Neural cell (in vitro differentiated cells): ENCODE measurements at regions not wholly inside any gene's neighbourhood (a gene's known extent, or its start where the extent isn't known, plus 50 kb on each side); places are given as distances from the start of the nearest gene placed in this dataset.

Source experiments
- H2AFZ ChIP-seq: fragments of 200-600, 300-800 bp; sonication (generic), shearing (Covaris generic); 2 replicates; pipeline ENCODE4 v1.6.0; 2014; ENCODE audit warnings: low read depth, mild to moderate bottlenecking, antibody characterized with exemption, low read length, moderate library complexity
- H3F3A ChIP-seq: fragments of 200-600 bp; shearing (Covaris generic); 2 replicates; pipeline ENCODE4 v1.6.1; 2016; ENCODE audit warnings: mild to moderate bottlenecking, moderate library complexity, mixed read lengths, antibody characterized with exemption, low read length; ENCODE audit not compliant: insufficient read depth, poor library complexity, severe bottlenecking
- H3K27ac ChIP-seq: fragments of 200-600, 300-800 bp; sonication (generic), shearing (Covaris generic); 2 replicates; pipeline ENCODE4 v1.5.1; 2014; ENCODE audit warnings: mild to moderate bottlenecking, low read length, moderate library complexity
- H3K27me3 ChIP-seq: fragments of 300-800, 200-600 bp; sonication (generic), shearing (Covaris generic); 2 replicates; pipeline ENCODE4 v1.6.0; 2014; ENCODE audit warnings: mild to moderate bottlenecking, low read depth, low read length, moderate library complexity; ENCODE audit not compliant: insufficient read depth
- H3K36me3 ChIP-seq: fragments of 300-800, 200-600 bp; sonication (generic), shearing (Covaris generic); 2 replicates; pipeline ENCODE4 v1.5.1; 2014; ENCODE audit warnings: mild to moderate bottlenecking, antibody characterized with exemption, low read length, moderate library complexity; ENCODE audit not compliant: insufficient read depth
- H3K4me2 ChIP-seq: fragments of 300-800, 200-600 bp; sonication (generic), shearing (Covaris generic); 2 replicates; pipeline ENCODE4 v1.6.0; 2014; ENCODE audit warnings: mild to moderate bottlenecking, low read length
- H3K4me3 ChIP-seq: fragments of 300-800, 200-600 bp; sonication (generic), shearing (Covaris generic); 2 replicates; pipeline ENCODE4 v1.5.1; 2014; ENCODE audit warnings: mild to moderate bottlenecking, low read length, moderate library complexity
- H3K79me2 ChIP-seq: fragments of 200-600 bp; shearing (Covaris generic); replicated peaks from 2 replicates; pipeline ENCODE4 v1.6.0; 2014; ENCODE audit warnings: mild to moderate bottlenecking, low read length, moderate library complexity; ENCODE audit not compliant: insufficient read depth
- H3K9ac ChIP-seq: fragments of 300-800, 200-600 bp; sonication (generic), shearing (Covaris generic); 2 replicates; pipeline ENCODE4 v1.6.1; 2016; ENCODE audit warnings: mild to moderate bottlenecking, low read length, mixed read lengths
- H3K9me2 ChIP-seq: fragments of 200-600 bp; shearing (Covaris generic); 2 replicates; pipeline ENCODE4 v1.6.1; 2016; ENCODE audit warnings: mild to moderate bottlenecking, low read length, mixed read lengths; ENCODE audit not compliant: insufficient read depth
- H3K9me3 ChIP-seq: fragments of 200-600, 300-800 bp; sonication (generic), shearing (Covaris generic); 2 replicates; pipeline ENCODE4 v1.6.1; 2016; ENCODE audit warnings: mild to moderate bottlenecking, mixed run types, low read length, moderate library complexity, mixed read lengths
- H4K20me1 ChIP-seq: fragments of 200-600 bp; shearing (Covaris generic); 2 replicates; pipeline ENCODE4 v1.6.1; 2016; ENCODE audit warnings: mild to moderate bottlenecking, mixed run types; ENCODE audit not compliant: insufficient read depth
- CTCF ChIP-seq: fragments of 450-650 bp; IDR thresholded peaks from 2 replicates; pipeline ENCODE4 v1.5.1; 2014; ENCODE audit warnings: antibody characterized with exemption, mild to moderate bottlenecking, moderate library complexity; ENCODE audit not compliant: poor library complexity, severe bottlenecking
- EP300 ChIP-seq: fragments of 450-650 bp; conservative IDR thresholded peaks from 2 replicates; pipeline ENCODE4 v1.6.1; 2014; ENCODE audit warnings: antibody characterized with exemption, mild to moderate bottlenecking, moderate library complexity; ENCODE audit not compliant: poor library complexity, severe bottlenecking
- EZH2 ChIP-seq: fragments of 200-600, 300-800 bp; shearing (Covaris generic), sonication (generic); IDR thresholded peaks from 2 replicates; pipeline ENCODE4 v1.6.1; 2014; ENCODE audit warnings: antibody characterized with exemption, low read length, borderline replicate concordance, mild to moderate bottlenecking; ENCODE audit not compliant: insufficient read depth, poor library complexity, severe bottlenecking
- MXI1 ChIP-seq: fragments of 450-650 bp; conservative IDR thresholded peaks from 2 replicates; pipeline ENCODE4 v1.6.1; 2014; ENCODE audit warnings: antibody characterized with exemption, mild to moderate bottlenecking; ENCODE audit not compliant: poor library complexity, severe bottlenecking
- POLR2AphosphoS5 ChIP-seq: IDR thresholded peaks from 2 replicates; pipeline ENCODE4 v1.6.1; 2012
- RAD21 ChIP-seq: fragments of 450-650 bp; conservative IDR thresholded peaks from 2 replicates; pipeline ENCODE4 v1.6.1; 2014; ENCODE audit warnings: antibody characterized with exemption, mild to moderate bottlenecking, moderate library complexity
- REST ChIP-seq: IDR thresholded peaks from 2 replicates; pipeline ENCODE4 v1.6.1; 2012; ENCODE audit warnings: borderline replicate concordance
- SMC3 ChIP-seq: fragments of 450-650 bp; conservative IDR thresholded peaks from 2 replicates; pipeline ENCODE4 v1.6.1; 2014; ENCODE audit warnings: antibody characterized with exemption, mild to moderate bottlenecking, moderate library complexity; ENCODE audit not compliant: poor library complexity
- TAF1 ChIP-seq: IDR thresholded peaks from 2 replicates; pipeline ENCODE4 v1.6.1; 2012; ENCODE audit warnings: low read depth

- no peak for TF ChIP-seq TAF1
These were observed 99.9 kb upstream of the IGSF10 start (continued) for GRCh38 chr3:151560738-151561137.

- Histone ChIP-seq H4K20me1 (no peaks in the 10 kb centered on the region), H3K27ac (no peak overlapping the region), H3K36me3 (no peaks in the 10 kb centered on the region), H3K4me3 (no peak overlapping the region), H2AFZ (no peak overlapping the region), H3F3A (no peaks in the 10 kb centered on the region), H3K9me3 (no peaks in the 10 kb centered on the region), H3K27me3 (no peaks in the 10 kb centered on the region), H3K79me2 (no peaks in the 10 kb centered on the region), H3K4me2 (no peak overlapping the region), H3K9ac (no peak overlapping the region), H3K9me2 (no peaks in the 10 kb centered on the region)
- no peak for TF ChIP-seq RAD21
- TF ChIP-seq TAF1, result no peak
- TF ChIP-seq CTCF, result no peak
- no peak for TF ChIP-seq SMC3
- TF ChIP-seq REST, result no peak
- TF ChIP-seq EP300, result no peak
- TF ChIP-seq MXI1, result no peak
- TF ChIP-seq POLR2AphosphoS5, result no peak
- no peak for TF ChIP-seq EZH2
These were observed 98.9 kb upstream of the IGSF10 start for GRCh38 chr3:151559736-151560135.

DNA sequence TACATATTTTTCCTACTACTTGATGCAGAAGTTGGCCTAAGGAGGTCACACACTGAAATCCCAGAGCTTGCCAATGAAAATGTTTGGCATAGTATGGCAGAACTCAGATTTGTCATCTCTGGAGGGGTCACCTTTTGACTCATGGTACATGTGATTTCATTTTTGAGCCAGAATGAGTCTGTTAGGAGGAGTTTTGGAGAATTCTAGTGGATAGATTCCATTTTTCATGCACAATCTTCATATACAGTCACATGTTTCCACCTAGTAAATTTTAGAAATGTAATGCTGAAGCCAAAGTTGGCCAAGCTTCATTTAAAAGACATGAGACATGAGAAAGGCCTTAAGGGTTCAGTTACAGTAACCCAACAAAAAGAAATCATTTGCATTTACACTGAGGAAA, 97.8 kb upstream of the IGSF10 start:
- H3K9ac ChIP-seq, result no peak overlapping the region
- no peaks in the 10 kb centered on the region for H3K79me2 ChIP-seq
- TF ChIP-seq SMC3 (no peak), TAF1 (no peak), EZH2 (no peak), CTCF (no peak), EP300 (no peak), REST (no peak), RAD21 (no peak), POLR2AphosphoS5 (no peak), MXI1 (no peak)

More for the DNA sequence above, 97.8 kb upstream of the IGSF10 start:
- no peak overlapping the region for H3K4me2 ChIP-seq
- no peak overlapping the region for H3K27ac ChIP-seq
- H2AFZ ChIP-seq, result no peak overlapping the region
- no peaks in the 10 kb centered on the region for H3K9me2 ChIP-seq
- no peaks in the 10 kb centered on the region for H3K9me3 ChIP-seq
- no peaks in the 10 kb centered on the region for H3K36me3 ChIP-seq
- no peaks in the 10 kb centered on the region for H3K27me3 ChIP-seq
- no peak overlapping the region for H3K4me3 ChIP-seq
- no peaks in the 10 kb centered on the region for H3F3A ChIP-seq
- no peaks in the 10 kb centered on the region for H4K20me1 ChIP-seq
